ENCODE measurements at regions not wholly inside any gene's neighbourhood (a gene's known extent, or its start where the extent isn't known, plus 50 kb on each side); places are given as distances from the start of the nearest gene placed in this dataset.

DNA sequence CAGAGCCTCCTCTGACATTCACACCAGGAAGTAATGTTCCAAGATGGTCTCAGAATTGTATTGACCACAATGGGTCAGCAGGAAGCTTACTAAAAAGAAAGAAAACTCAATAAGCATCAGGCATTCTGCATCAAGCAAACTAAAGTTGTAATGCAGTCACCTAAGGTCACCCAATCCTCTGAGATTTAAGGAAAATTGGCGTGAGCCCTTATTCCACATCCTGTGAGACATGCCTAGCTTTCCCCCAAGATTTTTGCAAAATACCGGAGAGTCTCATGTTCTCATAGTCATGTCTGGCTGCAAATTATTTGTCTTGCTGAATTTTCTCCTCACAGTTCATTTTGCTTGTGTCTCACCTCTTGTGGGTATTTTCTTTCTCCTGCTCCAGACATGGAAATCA lies 417.1 kb upstream of the SOX9 start:
- H3K36me3 ChIP-seq (ENCODE audit: control insufficient read depth in 4 of 4, insufficient read depth in 3 of 4, low read depth in 1 of 4, low read length in 3 of 4): no peaks in the 10 kb centered on the region
- no peak for DNase-seq (ENCODE audit: low spot score)
- no peak for TF ChIP-seq SP1 (IDR thresholded peaks at IDR 0.05)
- TF ChIP-seq HNF4A (conservative IDR thresholded peaks at IDR 0.05): no peak
- no peak for TF ChIP-seq RAD21 (IDR thresholded peaks at IDR 0.05)
- no peak for TF ChIP-seq YY1 (IDR thresholded peaks at IDR 0.05)
- no peak for TF ChIP-seq NR2F2 (IDR thresholded peaks at IDR 0.05)
- TF ChIP-seq GABPA (IDR thresholded peaks at IDR 0.05 in 1 of 2, conservative IDR thresholded peaks at IDR 0.05 in 1 of 2): no peak
- TF ChIP-seq HNF4G (IDR thresholded peaks at IDR 0.05): no peak
- TF ChIP-seq, protein P1, sequence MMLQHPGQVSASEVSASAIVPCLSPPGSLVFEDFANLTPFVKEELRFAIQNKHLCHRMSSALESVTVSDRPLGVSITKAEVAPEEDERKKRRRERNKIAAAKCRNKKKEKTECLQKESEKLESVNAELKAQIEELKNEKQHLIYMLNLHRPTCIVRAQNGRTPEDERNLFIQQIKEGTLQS (IDR thresholded peaks at IDR 0.05): no peak
- no peak for TF ChIP-seq FOXA1 (IDR thresholded peaks at IDR 0.05)
- no peak for TF ChIP-seq EGR1 (IDR thresholded peaks at IDR 0.05; ENCODE audit: low read depth in 2 of 2)
- TF ChIP-seq JUND (IDR thresholded peaks at IDR 0.05): no peak
- TF ChIP-seq RXRA (IDR thresholded peaks at IDR 0.05): no peak
- TF ChIP-seq TAF1 (conservative IDR thresholded peaks at IDR 0.05): no peak
- TF ChIP-seq, protein P2, sequence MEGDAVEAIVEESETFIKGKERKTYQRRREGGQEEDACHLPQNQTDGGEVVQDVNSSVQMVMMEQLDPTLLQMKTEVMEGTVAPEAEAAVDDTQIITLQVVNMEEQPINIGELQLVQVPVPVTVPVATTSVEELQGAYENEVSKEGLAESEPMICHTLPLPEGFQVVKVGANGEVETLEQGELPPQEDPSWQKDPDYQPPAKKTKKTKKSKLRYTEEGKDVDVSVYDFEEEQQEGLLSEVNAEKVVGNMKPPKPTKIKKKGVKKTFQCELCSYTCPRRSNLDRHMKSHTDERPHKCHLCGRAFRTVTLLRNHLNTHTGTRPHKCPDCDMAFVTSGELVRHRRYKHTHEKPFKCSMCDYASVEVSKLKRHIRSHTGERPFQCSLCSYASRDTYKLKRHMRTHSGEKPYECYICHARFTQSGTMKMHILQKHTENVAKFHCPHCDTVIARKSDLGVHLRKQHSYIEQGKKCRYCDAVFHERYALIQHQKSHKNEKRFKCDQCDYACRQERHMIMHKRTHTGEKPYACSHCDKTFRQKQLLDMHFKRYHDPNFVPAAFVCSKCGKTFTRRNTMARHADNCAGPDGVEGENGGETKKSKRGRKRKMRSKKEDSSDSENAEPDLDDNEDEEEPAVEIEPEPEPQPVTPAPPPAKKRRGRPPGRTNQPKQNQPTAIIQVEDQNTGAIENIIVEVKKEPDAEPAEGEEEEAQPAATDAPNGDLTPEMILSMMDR (IDR thresholded peaks at IDR 0.05; ENCODE audit: low read depth, low read length, missing input control): no peak
- TF ChIP-seq, protein P3, sequence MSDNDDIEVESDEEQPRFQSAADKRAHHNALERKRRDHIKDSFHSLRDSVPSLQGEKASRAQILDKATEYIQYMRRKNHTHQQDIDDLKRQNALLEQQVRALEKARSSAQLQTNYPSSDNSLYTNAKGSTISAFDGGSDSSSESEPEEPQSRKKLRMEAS (IDR thresholded peaks at IDR 0.05): no peak
- TF ChIP-seq, protein P4, sequence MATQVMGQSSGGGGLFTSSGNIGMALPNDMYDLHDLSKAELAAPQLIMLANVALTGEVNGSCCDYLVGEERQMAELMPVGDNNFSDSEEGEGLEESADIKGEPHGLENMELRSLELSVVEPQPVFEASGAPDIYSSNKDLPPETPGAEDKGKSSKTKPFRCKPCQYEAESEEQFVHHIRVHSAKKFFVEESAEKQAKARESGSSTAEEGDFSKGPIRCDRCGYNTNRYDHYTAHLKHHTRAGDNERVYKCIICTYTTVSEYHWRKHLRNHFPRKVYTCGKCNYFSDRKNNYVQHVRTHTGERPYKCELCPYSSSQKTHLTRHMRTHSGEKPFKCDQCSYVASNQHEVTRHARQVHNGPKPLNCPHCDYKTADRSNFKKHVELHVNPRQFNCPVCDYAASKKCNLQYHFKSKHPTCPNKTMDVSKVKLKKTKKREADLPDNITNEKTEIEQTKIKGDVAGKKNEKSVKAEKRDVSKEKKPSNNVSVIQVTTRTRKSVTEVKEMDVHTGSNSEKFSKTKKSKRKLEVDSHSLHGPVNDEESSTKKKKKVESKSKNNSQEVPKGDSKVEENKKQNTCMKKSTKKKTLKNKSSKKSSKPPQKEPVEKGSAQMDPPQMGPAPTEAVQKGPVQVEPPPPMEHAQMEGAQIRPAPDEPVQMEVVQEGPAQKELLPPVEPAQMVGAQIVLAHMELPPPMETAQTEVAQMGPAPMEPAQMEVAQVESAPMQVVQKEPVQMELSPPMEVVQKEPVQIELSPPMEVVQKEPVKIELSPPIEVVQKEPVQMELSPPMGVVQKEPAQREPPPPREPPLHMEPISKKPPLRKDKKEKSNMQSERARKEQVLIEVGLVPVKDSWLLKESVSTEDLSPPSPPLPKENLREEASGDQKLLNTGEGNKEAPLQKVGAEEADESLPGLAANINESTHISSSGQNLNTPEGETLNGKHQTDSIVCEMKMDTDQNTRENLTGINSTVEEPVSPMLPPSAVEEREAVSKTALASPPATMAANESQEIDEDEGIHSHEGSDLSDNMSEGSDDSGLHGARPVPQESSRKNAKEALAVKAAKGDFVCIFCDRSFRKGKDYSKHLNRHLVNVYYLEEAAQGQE (IDR thresholded peaks at IDR 0.05): no peak
- TF ChIP-seq FOXA2 (IDR thresholded peaks at IDR 0.05): no peak
- TF ChIP-seq, protein P5, sequence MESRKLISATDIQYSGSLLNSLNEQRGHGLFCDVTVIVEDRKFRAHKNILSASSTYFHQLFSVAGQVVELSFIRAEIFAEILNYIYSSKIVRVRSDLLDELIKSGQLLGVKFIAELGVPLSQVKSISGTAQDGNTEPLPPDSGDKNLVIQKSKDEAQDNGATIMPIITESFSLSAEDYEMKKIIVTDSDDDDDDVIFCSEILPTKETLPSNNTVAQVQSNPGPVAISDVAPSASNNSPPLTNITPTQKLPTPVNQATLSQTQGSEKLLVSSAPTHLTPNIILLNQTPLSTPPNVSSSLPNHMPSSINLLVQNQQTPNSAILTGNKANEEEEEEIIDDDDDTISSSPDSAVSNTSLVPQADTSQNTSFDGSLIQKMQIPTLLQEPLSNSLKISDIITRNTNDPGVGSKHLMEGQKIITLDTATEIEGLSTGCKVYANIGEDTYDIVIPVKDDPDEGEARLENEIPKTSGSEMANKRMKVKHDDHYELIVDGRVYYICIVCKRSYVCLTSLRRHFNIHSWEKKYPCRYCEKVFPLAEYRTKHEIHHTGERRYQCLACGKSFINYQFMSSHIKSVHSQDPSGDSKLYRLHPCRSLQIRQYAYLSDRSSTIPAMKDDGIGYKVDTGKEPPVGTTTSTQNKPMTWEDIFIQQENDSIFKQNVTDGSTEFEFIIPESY (IDR thresholded peaks at IDR 0.05): no peak
- no peak overlapping the region for H3K9ac ChIP-seq (ENCODE audit: low read depth in 1 of 2, low read length in 2 of 2)
- H3K27me3 ChIP-seq (ENCODE audit: control insufficient read depth in 4 of 4, insufficient read depth in 4 of 4, low read length in 3 of 4): no peaks in the 10 kb centered on the region
- no peak overlapping the region for H3K27ac ChIP-seq (ENCODE audit: low read depth in 1 of 2, low read length in 2 of 2)
- no peak overlapping the region for H3K4me3 ChIP-seq (ENCODE audit: low read depth in 1 of 3, low read length in 3 of 3)
- no peaks in the 10 kb centered on the region for H3K9me3 ChIP-seq (ENCODE audit: control insufficient read depth in 4 of 4, low read length in 3 of 4)
- no peaks in the 10 kb centered on the region for H3K4me1 ChIP-seq (ENCODE audit: control insufficient read depth in 4 of 4, insufficient read depth in 4 of 4, low read length in 3 of 4)
- 80% methylated on average over 2 of the region's 2 CpGs for WGBS

All from liver (tissue), 8 donors.